Esophagus squamous epithelium (tissue), 5 donors: ENCODE measurements at regions not wholly inside any gene's neighbourhood (a gene's known extent, or its start where the extent isn't known, plus 50 kb on each side); places are given as distances from the start of the nearest gene placed in this dataset.

Experiments used
- DNase-seq: peaks from one replicate; lab custom pipeline; 2025; lab: John Stamatoyannopoulos, UW
- H3K27ac ChIP-seq, 4 donors: fragments of 200-600 bp; sonication (generic); one replicate each; pipeline ENCODE4 v1.5.1; 2016 to 2019; ENCODE audit warnings: mild to moderate bottlenecking in 1 of 4
- H3K27me3 ChIP-seq, 4 donors: fragments of 200-600 bp; sonication (generic); 1 replicate in 3 of 4; 2 replicates in 1 of 4; pipeline versions ENCODE4 v1.5.1 to v1.6.0; 2017 to 2021; ENCODE audit warnings: antibody characterized with exemption in 1 of 4
- H3K36me3 ChIP-seq, 3 donors: fragments of 200-600 bp; sonication (generic); one replicate each; pipeline ENCODE4 v1.5.1; 2016 to 2019
- H3K4me1 ChIP-seq, 3 donors: fragments of 200-600 bp; sonication (generic); one replicate each; pipeline ENCODE4 v1.5.1; 2017 to 2019
- H3K4me3 ChIP-seq, 4 donors: fragments of 200-600 bp; sonication (generic); 1 replicate in 3 of 4; 2 replicates in 1 of 4; pipeline ENCODE4 v1.5.1; 2016 to 2019; ENCODE audit warnings: mild to moderate bottlenecking in 2 of 4, moderate library complexity in 1 of 4
- H3K9me3 ChIP-seq, 3 donors: fragments of 200-600 bp; sonication (generic); one replicate each; pipeline ENCODE4 v1.5.1; 2016 to 2019
- POLR2A ChIP-seq, 4 donors: fragments of 450-650 bp; IDR thresholded peaks; one replicate each; pipeline ENCODE4 v1.6.1; 2017; ENCODE audit warnings: antibody characterized with exemption in 4 of 4, mild to moderate bottlenecking in 4 of 4, moderate library complexity in 3 of 4
- WGBS, 2 donors: methylation state at CpG; one replicate each; pipeline ENCODE4 v1.1.5; 2018; 5-methylcytosine and 5-hydroxymethylcytosine counted together
- intact Hi-C: fragments of 100-400 bp; cut with DNase I; formaldehyde crosslinking; loops from one replicate; pipeline ENCODE4 v1.15.0; 2022
- TF ChIP-seq, protein P1 (sequence below), 6 experiments: fragments of 450-650 bp in 4 of 6; fragments of 200-600 bp in 2 of 6; sonication (generic) in 2 of 6; IDR thresholded peaks; one replicate each; pipeline ENCODE4 v1.5.1; 2016 to 2019; ENCODE audit warnings: antibody characterized with exemption in 6 of 6, mild to moderate bottlenecking in 4 of 6, moderate library complexity in 4 of 6
- donor health status: DM: yes; HTN: yes; CAD: no.

DNA sequence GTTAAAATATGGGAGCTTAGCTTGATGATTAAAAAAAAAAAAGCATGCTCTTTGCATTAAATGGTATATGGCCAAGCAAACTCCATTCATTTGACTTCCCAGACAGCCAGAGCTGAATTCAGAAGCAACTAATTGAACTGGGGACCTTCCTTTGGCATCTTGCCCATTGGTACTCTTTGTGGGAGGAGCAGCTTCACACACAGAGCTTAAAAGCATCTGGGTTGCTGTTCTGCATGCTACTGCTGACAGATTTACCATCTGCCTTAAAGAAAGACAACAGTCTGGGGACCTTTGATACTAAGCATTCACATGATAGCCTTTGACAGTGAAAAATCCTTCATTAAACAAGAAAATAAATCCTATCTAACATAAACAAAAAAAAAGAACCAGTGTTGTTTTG is 977.9 kb downstream of the TMTC2 start:
- Histone ChIP-seq H3K9me3 (no peaks in the 10 kb centered on the region), H3K27me3 (no peaks in the 10 kb centered on the region), H3K4me1 (no peaks in the 10 kb centered on the region), H3K36me3 (no peaks in the 10 kb centered on the region), H3K4me3 (no peak overlapping the region), H3K27ac (no peak overlapping the region)
- TF ChIP-seq, protein P1, sequence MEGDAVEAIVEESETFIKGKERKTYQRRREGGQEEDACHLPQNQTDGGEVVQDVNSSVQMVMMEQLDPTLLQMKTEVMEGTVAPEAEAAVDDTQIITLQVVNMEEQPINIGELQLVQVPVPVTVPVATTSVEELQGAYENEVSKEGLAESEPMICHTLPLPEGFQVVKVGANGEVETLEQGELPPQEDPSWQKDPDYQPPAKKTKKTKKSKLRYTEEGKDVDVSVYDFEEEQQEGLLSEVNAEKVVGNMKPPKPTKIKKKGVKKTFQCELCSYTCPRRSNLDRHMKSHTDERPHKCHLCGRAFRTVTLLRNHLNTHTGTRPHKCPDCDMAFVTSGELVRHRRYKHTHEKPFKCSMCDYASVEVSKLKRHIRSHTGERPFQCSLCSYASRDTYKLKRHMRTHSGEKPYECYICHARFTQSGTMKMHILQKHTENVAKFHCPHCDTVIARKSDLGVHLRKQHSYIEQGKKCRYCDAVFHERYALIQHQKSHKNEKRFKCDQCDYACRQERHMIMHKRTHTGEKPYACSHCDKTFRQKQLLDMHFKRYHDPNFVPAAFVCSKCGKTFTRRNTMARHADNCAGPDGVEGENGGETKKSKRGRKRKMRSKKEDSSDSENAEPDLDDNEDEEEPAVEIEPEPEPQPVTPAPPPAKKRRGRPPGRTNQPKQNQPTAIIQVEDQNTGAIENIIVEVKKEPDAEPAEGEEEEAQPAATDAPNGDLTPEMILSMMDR (IDR thresholded peaks at IDR 0.05) = no peak
- TF ChIP-seq POLR2A (IDR thresholded peaks at IDR 0.05) = no peak
- intact Hi-C loops = no loop called here
- DNase-seq = no peak

DNA sequence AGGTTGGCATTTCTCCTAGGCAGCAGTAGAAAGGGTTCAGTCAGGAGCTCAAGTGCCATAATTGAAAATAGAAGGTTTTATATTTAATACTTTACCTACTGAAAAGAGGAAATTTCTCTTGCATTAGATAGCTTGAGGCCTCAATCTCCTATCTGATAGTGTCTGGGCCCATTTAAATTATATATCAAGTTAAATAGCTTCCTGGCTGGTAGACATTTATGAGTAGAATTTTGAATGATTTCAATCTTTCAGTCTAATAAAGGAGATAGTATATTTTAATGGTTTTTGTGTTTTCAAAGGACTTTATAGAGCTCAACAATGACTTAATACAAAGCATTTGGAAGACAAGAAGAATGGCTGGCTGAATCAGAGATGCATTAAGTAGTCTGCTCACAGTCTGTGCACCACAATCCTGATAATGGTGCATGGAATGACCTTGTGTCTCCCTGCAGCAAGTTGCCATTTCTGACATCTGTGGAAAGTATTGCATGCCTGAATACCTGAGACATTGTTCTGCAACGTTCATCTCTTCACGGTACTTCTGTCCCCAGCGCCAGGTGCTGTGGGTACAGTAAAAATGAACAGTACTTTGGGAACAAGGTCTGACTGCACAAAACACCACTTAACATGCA is 974.1 kb downstream of the TMTC2 start:
- Histone ChIP-seq H3K9me3 (no peaks in the 10 kb centered on the region), H3K4me1 (no peaks in the 10 kb centered on the region), H3K4me3 (no peak overlapping the region), H3K27me3 (no peaks in the 10 kb centered on the region), H3K27ac (no peak overlapping the region), H3K36me3 (no peaks in the 10 kb centered on the region)
- intact Hi-C loops = no loop called here
- TF ChIP-seq, protein P1 (IDR thresholded peaks at IDR 0.05) = no peak
- no peak for TF ChIP-seq POLR2A (IDR thresholded peaks at IDR 0.05)
- 83 to 89% methylated on average over 3 of the region's 3 CpGs for WGBS, 2 donors
- DNase-seq = no peak

DNA sequence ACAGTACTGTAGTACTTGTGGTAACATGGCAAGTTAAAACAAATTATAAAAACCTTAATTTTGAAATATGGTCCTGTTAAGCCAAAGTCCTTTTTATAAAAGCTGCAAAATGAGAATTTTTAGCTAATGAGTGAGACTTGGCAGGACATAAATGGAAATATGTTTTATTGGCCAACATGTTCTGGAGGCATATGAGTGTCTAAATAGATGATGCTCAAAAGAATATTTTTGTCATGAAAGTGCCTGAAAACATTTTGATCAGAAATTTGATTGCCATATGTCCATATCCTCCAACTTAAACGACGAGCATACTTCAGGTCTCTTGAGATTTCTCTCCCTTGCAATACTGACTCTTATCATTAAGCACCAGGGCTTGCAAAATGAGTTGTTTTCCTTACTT is 972.6 kb downstream of the TMTC2 start:
- Histone ChIP-seq H3K27me3 (no peaks in the 10 kb centered on the region), H3K36me3 (no peaks in the 10 kb centered on the region), H3K9me3 (no peaks in the 10 kb centered on the region), H3K4me3 (no peak overlapping the region), H3K27ac (no peak overlapping the region), H3K4me1 (no peaks in the 10 kb centered on the region)
- intact Hi-C loops = no loop called here
- 73% methylated on average over 2 of the region's 2 CpGs for WGBS, 2 donors
- TF ChIP-seq POLR2A (IDR thresholded peaks at IDR 0.05) = no peak
- DNase-seq = no peak

DNA sequence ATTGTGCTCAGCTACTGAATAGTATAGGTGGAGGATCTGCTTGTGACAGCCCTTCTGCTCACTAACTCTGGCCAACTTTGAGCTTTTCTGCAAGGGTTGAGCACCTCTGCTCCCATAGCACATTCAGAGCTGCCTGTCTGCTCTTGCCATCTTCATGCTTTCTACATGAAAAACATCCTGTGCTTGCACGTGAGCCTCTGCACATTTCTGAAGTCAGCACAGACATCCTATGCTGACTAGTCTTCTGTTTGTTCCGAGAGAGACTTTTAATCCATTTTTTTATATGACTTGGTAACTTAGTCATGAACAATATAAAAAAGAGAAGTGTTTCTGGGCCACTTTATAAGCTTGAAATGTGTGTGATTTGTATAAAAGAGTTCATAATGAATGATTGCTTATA is 969.3 kb downstream of the TMTC2 start:
- TF ChIP-seq, protein P1 (IDR thresholded peaks at IDR 0.05) = no peak
- TF ChIP-seq POLR2A (IDR thresholded peaks at IDR 0.05) = no peak
- WGBS, 2 donors = 35 to 52% methylated on average over 2 of the region's 2 CpGs
- Histone ChIP-seq H3K27ac (no peak overlapping the region), H3K9me3 (no peaks in the 10 kb centered on the region), H3K4me3 (no peak overlapping the region), H3K36me3 (no peaks in the 10 kb centered on the region), H3K27me3 (no peaks in the 10 kb centered on the region), H3K4me1 (no peaks in the 10 kb centered on the region)
- DNase-seq = no peak
- intact Hi-C loops = no loop called here

DNA sequence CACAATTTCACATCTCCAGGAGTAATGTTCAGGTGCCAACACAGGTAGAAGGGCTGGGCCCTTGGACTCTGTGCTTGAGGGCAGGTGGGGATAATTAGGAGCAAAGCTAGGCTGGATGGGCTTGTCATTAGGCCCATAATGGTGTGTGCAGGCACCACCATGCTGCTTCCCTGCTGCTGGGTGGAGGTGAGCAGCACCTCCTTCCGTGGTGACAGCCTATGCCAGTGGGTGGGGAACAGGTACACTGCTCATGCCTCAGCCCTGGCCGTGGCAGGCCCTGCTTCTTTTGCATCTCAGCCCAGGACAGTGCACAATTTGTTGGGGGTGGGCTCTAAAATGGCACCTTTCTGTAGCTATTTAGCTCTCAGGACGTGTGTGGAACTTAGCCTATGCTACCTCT is 955.5 kb downstream of the TMTC2 start:
- TF ChIP-seq, protein P1 (IDR thresholded peaks at IDR 0.05) = no peak
- TF ChIP-seq POLR2A (IDR thresholded peaks at IDR 0.05) = no peak
- intact Hi-C loops = no loop called here
- DNase-seq = no peak
- H3K27ac ChIP-seq = no peak overlapping the region
- H3K9me3 ChIP-seq = no peaks in the 10 kb centered on the region
- no peaks in the 10 kb centered on the region for H3K4me1 ChIP-seq
- WGBS, 2 donors = 53 to 72% methylated on average over 3 of the region's 3 CpGs
- no peak overlapping the region for H3K4me3 ChIP-seq
- H3K36me3 ChIP-seq = no peaks in the 10 kb centered on the region
- H3K27me3 ChIP-seq = no peaks in the 10 kb centered on the region

DNA sequence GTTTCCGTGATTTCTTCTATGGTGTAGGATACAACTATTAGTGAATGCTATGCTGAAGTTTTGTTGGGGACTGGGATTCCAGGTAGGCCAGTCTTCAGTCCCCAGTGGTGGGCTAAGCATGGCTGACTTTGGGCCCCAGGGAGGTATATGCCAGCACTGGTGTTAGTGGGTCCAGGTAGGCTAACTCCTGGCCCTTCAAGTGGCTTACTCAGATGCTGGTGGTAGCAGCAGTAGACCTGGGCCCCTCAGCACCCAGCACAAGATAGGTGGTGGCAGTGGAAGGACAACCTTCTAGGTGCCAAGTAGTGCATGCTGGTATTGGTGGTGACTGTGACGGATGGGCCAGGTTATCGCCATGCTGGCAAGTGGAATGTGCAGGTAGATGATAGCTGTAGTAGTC is 955.1 kb downstream of the TMTC2 start:
- intact Hi-C loops = no loop called here
- 64 to 96% methylated on average over 3 of the region's 3 CpGs for WGBS, 2 donors
- Histone ChIP-seq H3K4me3 (no peak overlapping the region), H3K4me1 (no peaks in the 10 kb centered on the region), H3K27ac (no peak overlapping the region), H3K27me3 (no peaks in the 10 kb centered on the region), H3K36me3 (no peaks in the 10 kb centered on the region), H3K9me3 (no peaks in the 10 kb centered on the region)
- TF ChIP-seq, protein P1 (IDR thresholded peaks at IDR 0.05) = no peak
- no peak for TF ChIP-seq POLR2A (IDR thresholded peaks at IDR 0.05)
- no peak for DNase-seq
